Upper lobe of right lung (tissue), 1 donor: ENCODE measurements at regions not wholly inside any gene's neighbourhood (a gene's known extent, or its start where the extent isn't known, plus 50 kb on each side); places are given as distances from the start of the nearest gene placed in this dataset.

Experiments used
- ATAC-seq: fragments of 200-7000 bp; cut with Tn5 transposase; one replicate; pipeline ENCODE4 v1.9.1; 2020; ENCODE audit warnings: mild to moderate bottlenecking, moderate library complexity
- DNase-seq: peaks from one replicate; pipeline ENCODE4 v3.0.0-alpha.2; 2020
- H3K27ac ChIP-seq: fragments of 200-600 bp; one replicate; pipeline ENCODE4 v1.8.0; 2022
- H3K27me3 ChIP-seq: fragments of 200-600 bp; one replicate; pipeline ENCODE4 v1.8.0; 2022; ENCODE audit warnings: mild to moderate bottlenecking
- H3K36me3 ChIP-seq: fragments of 200-600 bp; one replicate; pipeline ENCODE4 v1.8.0; 2022
- H3K4me1 ChIP-seq: fragments of 200-600 bp; one replicate; pipeline ENCODE4 v1.8.0; 2022
- H3K4me3 ChIP-seq: fragments of 200-600 bp; one replicate; pipeline ENCODE4 v1.8.0; 2022; ENCODE audit warnings: mild to moderate bottlenecking
- H3K9me3 ChIP-seq: fragments of 200-600 bp; one replicate; pipeline ENCODE4 v1.8.0; 2022
- CTCF ChIP-seq: fragments of 200-600 bp; IDR thresholded peaks from one replicate; pipeline ENCODE4 v1.8.0; 2022; ENCODE audit warnings: antibody characterized with exemption
- intact Hi-C: fragments of 100-400 bp; cut with DNase I; formaldehyde crosslinking; loops from one replicate; pipeline ENCODE4 v1.11.0; 2022
- donor health status: DM: no; HTN: yes; CAD: no; lungs with severe emphysema.

DNA sequence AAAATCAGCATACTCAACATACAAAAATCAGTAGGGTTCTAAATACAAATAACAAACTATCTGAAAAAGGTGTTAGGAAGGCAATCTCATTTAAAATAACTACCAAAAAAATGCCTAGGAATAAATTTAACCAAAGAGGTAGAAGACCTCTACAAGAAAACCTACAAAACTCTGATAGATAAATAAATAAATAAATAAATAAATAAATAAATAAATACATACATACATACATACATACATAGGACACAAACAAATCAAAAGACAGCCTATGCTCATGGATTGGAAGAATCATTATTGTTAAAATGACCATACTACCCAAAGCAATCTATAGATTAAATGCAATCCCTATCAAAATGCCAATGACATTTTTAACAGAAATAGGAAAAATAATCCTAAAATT lies 194.7 kb downstream of the BARHL2 start:
- no peaks in the 10 kb centered on the region for H3K27me3 ChIP-seq
- H3K9me3 ChIP-seq = no peaks in the 10 kb centered on the region
- no peaks in the 10 kb centered on the region for H3K4me1 ChIP-seq
- TF ChIP-seq CTCF = no peak
- no peak overlapping the region for H3K27ac ChIP-seq
- DNase-seq = no peak
- H3K36me3 ChIP-seq = no peaks in the 10 kb centered on the region
- ATAC-seq = no peak
- no peak overlapping the region for H3K4me3 ChIP-seq
- intact Hi-C loops = no loop called here

GRCh38 chr1:90513956-90514355 lies 203.1 kb downstream of the BARHL2 start:
- Histone ChIP-seq H3K36me3 (no peaks in the 10 kb centered on the region), H3K27me3 (no peaks in the 10 kb centered on the region), H3K9me3 (no peaks in the 10 kb centered on the region), H3K4me3 (no peak overlapping the region), H3K4me1 (no peaks in the 10 kb centered on the region), H3K27ac (no peak overlapping the region)
- no peak for TF ChIP-seq CTCF
- intact Hi-C loops = no loop called here
- DNase-seq = no peak
- ATAC-seq = no peak

DNA sequence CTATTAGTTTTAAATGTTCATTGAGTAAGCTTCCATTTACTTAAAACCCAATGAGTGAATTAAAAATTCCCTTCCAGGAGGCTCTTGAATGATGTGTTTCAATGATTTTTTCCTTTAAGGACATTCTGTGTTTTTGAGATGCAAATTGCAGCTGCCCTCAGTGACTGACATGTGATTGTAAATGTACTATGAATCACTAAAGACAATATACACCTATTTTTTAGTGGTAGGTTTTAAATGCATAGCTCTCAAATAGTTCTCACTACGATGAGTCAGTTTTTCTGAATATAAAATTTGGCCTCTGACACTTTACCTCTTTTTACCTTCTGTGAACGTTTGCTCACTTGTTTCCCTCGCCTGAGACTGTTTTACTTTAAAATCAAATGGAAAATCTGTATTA lies 204.7 kb downstream of the BARHL2 start:
- Histone ChIP-seq H3K27me3 (no peaks in the 10 kb centered on the region), H3K4me1 (no peaks in the 10 kb centered on the region), H3K4me3 (no peak overlapping the region), H3K36me3 (no peaks in the 10 kb centered on the region), H3K27ac (no peak overlapping the region), H3K9me3 (no peaks in the 10 kb centered on the region)
- no peak for ATAC-seq
- no peak for TF ChIP-seq CTCF
- intact Hi-C loops = no loop called here
- no peak for DNase-seq

- Histone ChIP-seq H3K9me3 (no peaks in the 10 kb centered on the region), H3K27ac (no peak overlapping the region), H3K4me1 (no peaks in the 10 kb centered on the region), H3K4me3 (no peak overlapping the region), H3K27me3 (no peaks in the 10 kb centered on the region), H3K36me3 (no peaks in the 10 kb centered on the region)
- DNase-seq = no peak
- no peak for ATAC-seq
- no peak for TF ChIP-seq CTCF
- intact Hi-C loops = no loop called here
Measured at GRCh38 chr1:90510143-90510542, 207.0 kb downstream of the BARHL2 start.

DNA sequence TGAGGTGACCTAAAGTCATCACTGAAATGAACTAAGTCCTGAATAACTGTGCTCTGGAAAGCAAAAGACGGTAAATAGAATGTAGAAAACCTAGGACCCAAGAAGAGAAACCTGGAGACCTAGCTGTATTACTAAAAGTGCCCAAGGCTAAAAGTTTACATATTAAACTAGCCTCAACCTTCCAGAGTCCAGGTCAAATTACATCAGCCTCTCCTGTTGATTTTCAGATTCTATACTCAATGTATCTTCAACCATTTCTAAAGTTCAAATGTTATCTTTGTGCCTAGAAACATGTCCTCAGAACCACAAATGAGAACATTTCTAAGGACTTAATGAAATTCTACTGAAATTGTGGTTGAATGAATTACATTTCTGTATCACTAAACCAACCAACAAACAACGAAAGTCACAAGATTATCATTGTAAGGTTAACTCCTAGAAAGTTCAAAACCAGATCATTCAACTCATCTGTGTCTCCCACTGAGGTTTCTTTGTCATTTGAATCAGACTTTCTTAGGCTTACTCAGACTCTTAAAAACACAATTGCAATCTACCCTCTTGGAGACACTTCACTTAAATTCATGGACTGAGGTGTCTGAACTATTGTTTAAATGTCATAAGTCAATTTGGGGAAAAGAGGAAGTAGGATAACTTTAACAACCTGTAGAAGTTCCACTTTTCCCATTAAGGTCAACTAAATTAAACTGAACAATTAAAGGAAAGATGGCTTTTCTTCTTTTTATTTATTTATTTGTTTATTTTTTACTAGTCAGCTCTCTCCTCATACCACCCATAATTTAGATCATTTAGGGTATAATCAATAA lies 207.7 kb downstream of the BARHL2 start:
- no peak overlapping the region for H3K4me3 ChIP-seq
- DNase-seq (no peak), ATAC-seq (no peak)
- no peaks in the 10 kb centered on the region for H3K27me3 ChIP-seq
- intact Hi-C loops = no loop called here
- no peak overlapping the region for H3K27ac ChIP-seq
- no peaks in the 10 kb centered on the region for H3K36me3 ChIP-seq
- H3K9me3 ChIP-seq = no peaks in the 10 kb centered on the region
- no peaks in the 10 kb centered on the region for H3K4me1 ChIP-seq
- TF ChIP-seq CTCF = no peak
